GM10266 (cell line): ENCODE measurements at regions not wholly inside any gene's neighbourhood (a gene's known extent, or its start where the extent isn't known, plus 50 kb on each side); places are given as distances from the start of the nearest gene placed in this dataset.

Experiments used
- DNase-seq: peaks from one replicate; pipeline ENCODE4 v3.0.0; 2012; ENCODE audit errors: extremely low spot score
- TF ChIP-seq, protein P1 (sequence below): IDR thresholded peaks from 2 replicates; pipeline ENCODE4 v1.5.1; 2012; ENCODE audit warnings: mild to moderate bottlenecking, low read depth; ENCODE audit not compliant: control insufficient read depth, insufficient read depth; ENCODE audit errors: missing control alignments

DNA sequence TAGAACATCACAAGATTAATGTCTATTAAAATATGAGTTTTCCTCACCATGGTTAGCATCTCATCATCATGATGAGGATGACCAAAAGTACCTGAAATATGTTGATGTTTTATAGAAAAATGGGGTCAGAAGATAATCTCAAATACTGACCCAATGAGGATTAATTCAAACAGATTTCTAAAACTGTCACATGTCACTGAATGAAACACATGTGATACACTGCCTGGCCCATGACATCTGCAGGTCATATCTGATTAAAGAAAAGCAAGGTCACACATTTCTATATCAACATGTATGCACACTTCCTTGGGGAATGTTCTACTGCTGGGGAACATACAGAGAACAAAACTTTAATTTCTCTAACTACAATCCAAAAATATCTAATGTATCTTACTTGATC, 470.6 kb upstream of the ADGRL2 start:
- no peak for DNase-seq
- TF ChIP-seq, protein P1, sequence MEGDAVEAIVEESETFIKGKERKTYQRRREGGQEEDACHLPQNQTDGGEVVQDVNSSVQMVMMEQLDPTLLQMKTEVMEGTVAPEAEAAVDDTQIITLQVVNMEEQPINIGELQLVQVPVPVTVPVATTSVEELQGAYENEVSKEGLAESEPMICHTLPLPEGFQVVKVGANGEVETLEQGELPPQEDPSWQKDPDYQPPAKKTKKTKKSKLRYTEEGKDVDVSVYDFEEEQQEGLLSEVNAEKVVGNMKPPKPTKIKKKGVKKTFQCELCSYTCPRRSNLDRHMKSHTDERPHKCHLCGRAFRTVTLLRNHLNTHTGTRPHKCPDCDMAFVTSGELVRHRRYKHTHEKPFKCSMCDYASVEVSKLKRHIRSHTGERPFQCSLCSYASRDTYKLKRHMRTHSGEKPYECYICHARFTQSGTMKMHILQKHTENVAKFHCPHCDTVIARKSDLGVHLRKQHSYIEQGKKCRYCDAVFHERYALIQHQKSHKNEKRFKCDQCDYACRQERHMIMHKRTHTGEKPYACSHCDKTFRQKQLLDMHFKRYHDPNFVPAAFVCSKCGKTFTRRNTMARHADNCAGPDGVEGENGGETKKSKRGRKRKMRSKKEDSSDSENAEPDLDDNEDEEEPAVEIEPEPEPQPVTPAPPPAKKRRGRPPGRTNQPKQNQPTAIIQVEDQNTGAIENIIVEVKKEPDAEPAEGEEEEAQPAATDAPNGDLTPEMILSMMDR, result no peak

DNA sequence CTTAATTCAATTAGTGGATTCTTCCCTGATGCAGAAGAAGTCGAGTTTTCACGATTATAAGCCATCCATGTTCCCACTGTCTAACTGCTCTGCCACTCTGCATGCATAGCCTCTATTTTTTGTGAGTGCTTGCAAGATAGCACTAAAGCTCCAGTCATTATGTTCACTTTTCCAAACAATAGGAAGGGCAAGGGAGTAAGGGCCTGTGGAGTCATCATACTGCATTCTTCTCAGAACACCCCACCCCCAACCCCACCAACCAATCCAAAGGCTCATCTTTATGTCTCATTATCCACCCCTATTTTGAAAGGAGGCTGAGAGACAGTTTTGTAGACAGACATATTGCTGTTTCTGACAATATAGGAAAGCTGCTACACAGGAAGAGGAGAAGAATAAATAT, 471.7 kb upstream of the ADGRL2 start:
- no peak for DNase-seq
- TF ChIP-seq, protein P1, result no peak

DNA sequence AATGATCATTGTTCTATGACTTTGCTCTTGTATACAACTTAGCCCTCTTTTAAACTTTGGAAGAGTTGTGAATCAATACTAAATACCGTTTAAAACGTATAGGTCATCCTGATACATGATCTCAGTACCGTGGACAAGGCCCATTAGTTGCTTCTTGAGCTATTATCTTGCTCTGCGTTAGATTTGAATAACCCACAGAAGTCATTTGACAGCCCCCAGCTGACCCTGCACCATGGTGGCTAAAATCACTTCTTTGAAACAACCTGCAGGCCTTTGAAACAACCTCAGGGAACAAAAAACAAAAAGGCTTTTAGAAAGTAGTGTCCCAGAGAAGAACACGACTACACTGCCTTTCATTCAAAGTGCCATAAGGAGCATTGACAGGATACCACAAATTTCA, 473.0 kb upstream of the ADGRL2 start:
- DNase-seq, result no peak
- TF ChIP-seq, protein P1, result no peak

GRCh38 chr1:81327103-81327710, 473.5 kb upstream of the ADGRL2 start:
- TF ChIP-seq, protein P1, result no peak
- DNase-seq, result no peak

GRCh38 chr1:81326212-81326611, 474.5 kb upstream of the ADGRL2 start:
- no peak for DNase-seq
- TF ChIP-seq, protein P1, result no peak

- TF ChIP-seq, protein P1, result no peak
- no peak for DNase-seq
These were observed 475.3 kb upstream of the ADGRL2 start for GRCh38 chr1:81325397-81325796.

- no peak for DNase-seq
- TF ChIP-seq, protein P1, result no peak
These were observed 476.9 kb upstream of the ADGRL2 start for GRCh38 chr1:81323862-81324261.
